Common myeloid progenitor, CD34-positive (primary cell): ENCODE measurements at regions not wholly inside any gene's neighbourhood (a gene's known extent, or its start where the extent isn't known, plus 50 kb on each side); places are given as distances from the start of the nearest gene placed in this dataset.
"Not testable (repeated sequence)": the region's sequence is repeated elsewhere in the genome, so short reads cannot be mapped to it uniquely, and the experiment has no call there.

ENCODE experiments used
- CTCF ChIA-PET: fragments of 350-600 bp; sonication (Branson Sonifier 250); formaldehyde crosslinking; loops from one replicate; lab custom pipeline; 2021; ENCODE audit warnings: antibody characterized with exemption; lab: Charles Lee
- POLR2A ChIA-PET: fragments of 350-600 bp; sonication (Branson Sonifier 250); formaldehyde crosslinking; loops from one replicate; lab custom pipeline; 2021; ENCODE audit warnings: antibody characterized with exemption; lab: Charles Lee
- DNase-seq, 3 donors: peaks; one replicate each; pipeline versions ENCODE4 v3.0.0 to v3.0.0-alpha.2; 2013
- H3K27ac ChIP-seq, 2 experiments: 1 replicate in 1 of 2; 2 replicates in 1 of 2; pipeline ENCODE4 v1.7.0; 2013; ENCODE audit warnings: inconsistent platforms in 2 of 2, low read length in 2 of 2, mild to moderate bottlenecking in 2 of 2, low read depth in 1 of 2, moderate library complexity in 1 of 2; ENCODE audit not compliant: severe bottlenecking in 2 of 2, insufficient read depth in 1 of 2, poor library complexity in 1 of 2
- H3K27me3 ChIP-seq, 5 experiments: replicated peaks in 2 of 5; 1 replicate in 3 of 5; 2 replicates in 2 of 5; pipeline versions ENCODE4 v1.6.1 to v1.7.0; 2013; ENCODE audit warnings: low read length in 4 of 5, mild to moderate bottlenecking in 2 of 5, moderate library complexity in 2 of 5, inconsistent platforms in 1 of 5; ENCODE audit not compliant: insufficient read depth in 5 of 5, control insufficient read depth in 4 of 5
- H3K36me3 ChIP-seq, 4 experiments: 1 replicate in 2 of 4; 2 replicates in 2 of 4; pipeline versions ENCODE4 v1.6.1 to v1.7.0; 2013; ENCODE audit warnings: low read length in 3 of 4, control low read depth in 1 of 4, mild to moderate bottlenecking in 1 of 4; ENCODE audit not compliant: control insufficient read depth in 4 of 4, insufficient read depth in 4 of 4
- H3K4me1 ChIP-seq, 4 experiments: 1 replicate in 3 of 4; 2 replicates in 1 of 4; pipeline versions ENCODE4 v1.6.1 to v1.7.1; 2013; ENCODE audit warnings: low read length in 3 of 4, mild to moderate bottlenecking in 3 of 4, control low read depth in 1 of 4, inconsistent platforms in 1 of 4, moderate library complexity in 1 of 4; ENCODE audit not compliant: control insufficient read depth in 4 of 4, insufficient read depth in 4 of 4; ENCODE audit errors: control extremely low read depth in 1 of 4
- H3K4me3 ChIP-seq, 7 experiments: 1 replicate in 4 of 7; 2 replicates in 3 of 7; pipeline versions ENCODE4 v1.5.1 to v1.7.0; 2013; ENCODE audit warnings: mild to moderate bottlenecking in 7 of 7, low read length in 6 of 7, moderate library complexity in 6 of 7, inconsistent platforms in 2 of 7, low read depth in 2 of 7, control low read depth in 1 of 7; ENCODE audit not compliant: insufficient read depth in 4 of 7, control insufficient read depth in 1 of 7; ENCODE audit errors: extremely low read depth in 1 of 7
- H3K9me3 ChIP-seq, 5 experiments: 1 replicate in 4 of 5; 2 replicates in 1 of 5; pipeline versions ENCODE4 v1.6.1 to v1.7.1; 2013; ENCODE audit warnings: low read length in 4 of 5, mild to moderate bottlenecking in 2 of 5, inconsistent platforms in 1 of 5, low read depth in 1 of 5, moderate library complexity in 1 of 5; ENCODE audit not compliant: control insufficient read depth in 4 of 5, insufficient read depth in 2 of 5; ENCODE audit errors: control extremely low read depth in 1 of 5
- WGBS: methylation state at CpG from one replicate; pipeline ENCODE4 v1.1.5; 2013; ENCODE audit not compliant: insufficient coverage; 5-methylcytosine and 5-hydroxymethylcytosine counted together

DNA sequence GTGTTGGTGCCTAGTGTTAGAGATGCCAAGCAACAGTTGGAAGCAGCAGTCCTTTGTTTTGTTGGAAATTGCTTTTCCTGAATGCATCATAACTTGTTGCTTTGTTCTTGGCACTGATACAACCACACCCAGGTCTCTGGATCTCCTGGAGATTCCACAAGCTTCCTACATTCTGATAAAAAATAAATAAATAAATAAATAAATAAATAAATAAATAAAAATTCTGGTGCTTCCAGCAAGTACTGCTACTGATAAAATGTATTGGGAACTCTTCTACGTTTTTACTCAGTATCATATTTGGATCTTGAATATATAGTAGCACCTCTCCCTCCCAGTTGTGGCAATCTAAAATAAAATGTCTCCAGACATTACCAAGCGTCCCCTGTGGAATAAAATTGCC lies 62.7 kb upstream of the GRID2 start:
- Histone ChIP-seq H3K4me3 (no peak overlapping the region), H3K9me3 (peaks cover 0 to 8% (median 0%) of the 10 kb centered on the region in 5 experiments), H3K27me3 (no peaks in the 10 kb centered on the region), H3K36me3 (no peaks in the 10 kb centered on the region), H3K27ac (no peak overlapping the region), H3K4me1 (no peaks in the 10 kb centered on the region)
- no peak for DNase-seq
- POLR2A ChIA-PET: no interaction called here
- no CpG with 5 or more reads among the region's 2 CpGs for WGBS
- CTCF ChIA-PET: interaction anchor here (1.0 kb wide), 1 partner anchor 87 kb away, joined by 3 read pairs; no protein-coding TSS in a partner anchor

DNA sequence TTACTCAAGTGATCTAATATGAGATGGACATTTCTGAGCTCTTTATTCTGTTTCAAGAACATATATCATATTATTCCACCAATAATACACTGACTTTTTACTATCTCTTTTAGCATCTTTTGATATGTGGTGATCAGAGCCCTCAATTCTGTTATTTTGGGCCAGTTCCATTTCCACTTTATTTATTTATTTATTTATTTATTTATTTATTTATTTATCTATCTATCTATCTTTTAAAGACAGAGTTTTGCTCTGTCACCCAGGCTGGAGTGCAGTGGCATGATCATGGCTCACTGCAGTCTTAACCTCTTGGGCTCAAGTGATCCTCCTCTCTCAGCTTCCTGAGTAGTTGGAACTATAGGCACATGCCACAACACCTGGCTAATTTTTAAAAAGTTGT lies 57.4 kb upstream of the GRID2 start:
- no peak for DNase-seq
- Histone ChIP-seq H3K27ac (no peak overlapping the region), H3K27me3 (no peaks in the 10 kb centered on the region), H3K36me3 (no peaks in the 10 kb centered on the region), H3K4me3 (no peak overlapping the region), H3K9me3 (no peaks in the 10 kb centered on the region), H3K4me1 (no peaks in the 10 kb centered on the region)
- ChIA-PET POLR2A (interaction anchor here (0.7 kb wide), 1 partner anchor 755 kb away, joined by 4 read pairs; no protein-coding TSS in a partner anchor), CTCF (no interaction called here)

DNA sequence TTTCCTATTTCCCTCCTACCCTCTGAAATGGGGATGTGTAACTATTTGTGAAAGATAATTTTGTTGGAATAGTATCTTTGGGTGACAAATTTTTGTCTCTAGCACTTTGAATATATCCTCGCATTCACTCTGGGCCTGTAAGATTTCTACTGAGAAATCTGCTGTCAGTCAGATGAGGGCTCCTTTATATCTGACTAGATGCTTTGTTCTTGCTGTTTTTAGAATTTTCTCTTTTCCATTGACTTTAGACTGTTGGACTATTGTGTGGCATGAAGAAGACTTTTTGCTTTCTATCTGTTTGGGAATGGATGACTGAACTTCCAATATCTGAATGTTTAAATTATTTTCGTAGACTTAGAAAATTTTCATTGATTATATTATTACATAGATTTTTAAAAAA lies 54.2 kb upstream of the GRID2 start:
- CTCF ChIA-PET: no interaction called here
- POLR2A ChIA-PET: no interaction called here

DNA sequence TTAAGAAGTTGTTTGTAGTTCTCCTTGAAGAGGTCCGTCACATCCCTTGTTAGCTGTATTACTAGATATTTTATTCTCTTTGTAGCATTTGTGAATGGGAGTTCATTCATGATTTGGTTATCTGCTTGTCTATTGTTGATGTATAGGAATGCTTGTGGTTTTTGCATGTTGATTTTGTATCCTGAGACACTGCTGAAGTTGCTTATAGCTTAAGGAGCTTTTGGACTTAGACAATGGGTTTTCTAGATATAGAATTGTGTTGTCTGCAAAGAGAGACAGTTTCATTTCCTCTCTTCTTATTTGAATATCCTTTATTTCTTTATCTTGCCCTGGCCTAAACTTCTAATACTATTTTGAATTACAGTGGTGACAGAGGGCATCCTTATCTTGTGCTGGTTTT lies 52.1 kb upstream of the GRID2 start:
- H3K36me3 ChIP-seq: no peaks in the 10 kb centered on the region
- no CpG with 5 or more reads among the region's 1 CpG for WGBS
- POLR2A ChIA-PET: no interaction called here
- H3K27ac ChIP-seq: no peak overlapping the region
- H3K9me3 ChIP-seq: peaks cover 0 to 13% (median 3%) of the 10 kb centered on the region in 5 experiments
- H3K4me3 ChIP-seq: no peak overlapping the region
- H3K4me1 ChIP-seq: no peaks in the 10 kb centered on the region
- no peak for DNase-seq
- CTCF ChIA-PET: no interaction called here
- H3K27me3 ChIP-seq: no peaks in the 10 kb centered on the region

More for the DNA sequence above, 54.2 kb upstream of the GRID2 start:
- Histone ChIP-seq H3K4me3 (no peak overlapping the region), H3K9me3 (peaks cover 0 to 3% (median 0%) of the 10 kb centered on the region in 5 experiments), H3K4me1 (no peaks in the 10 kb centered on the region), H3K27ac (no peak overlapping the region), H3K36me3 (no peaks in the 10 kb centered on the region), H3K27me3 (no peaks in the 10 kb centered on the region)
- no CpG with 5 or more reads among the region's 2 CpGs for WGBS
- DNase-seq: no peak

DNA sequence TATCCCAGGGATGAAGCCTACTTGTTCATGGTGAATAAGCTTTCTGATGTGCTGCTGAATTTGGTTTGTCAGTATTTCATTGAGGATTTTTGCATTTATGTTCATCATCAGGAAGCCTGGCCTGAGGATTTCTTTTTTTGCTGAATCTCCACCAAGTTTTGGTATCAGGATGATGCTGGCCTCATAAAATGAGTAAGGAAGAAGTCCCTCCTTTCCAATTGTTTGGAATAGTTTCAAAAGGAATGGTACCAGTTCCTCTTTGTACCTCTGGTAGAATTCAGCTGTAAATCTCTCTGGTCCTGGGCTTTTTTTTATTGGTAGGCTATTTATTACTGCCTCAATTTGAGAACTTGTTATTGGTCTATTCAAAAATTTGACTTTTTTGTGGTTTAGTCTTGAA lies 51.4 kb upstream of the GRID2 start:
- H3K4me3 ChIP-seq, DNase-seq, H3K36me3 ChIP-seq, H3K4me1 ChIP-seq, CTCF ChIA-PET, POLR2A ChIA-PET, H3K27me3 ChIP-seq, H3K27ac ChIP-seq: not testable (repeated sequence)
- peaks cover 0 to 13% (median 3%) of the 10 kb centered on the region in 5 experiments for H3K9me3 ChIP-seq

DNA sequence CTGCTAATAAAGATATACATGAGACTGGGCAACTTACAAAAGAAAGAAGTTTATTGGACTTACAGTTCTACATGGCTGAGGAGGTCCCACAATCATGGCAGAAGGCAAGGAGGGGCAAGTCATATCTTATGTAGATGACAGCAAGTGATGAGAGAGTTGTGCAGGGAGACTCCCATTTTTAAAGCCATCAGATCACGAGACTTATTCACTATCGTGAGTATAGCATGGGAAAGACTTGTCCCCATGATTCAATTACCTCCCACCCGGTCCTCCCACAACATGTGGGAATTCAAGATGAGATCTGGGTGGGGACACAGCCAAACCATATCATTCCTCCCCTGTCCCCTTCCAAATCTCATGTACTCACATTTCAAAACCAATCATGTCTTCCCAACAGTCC lies 50.9 kb upstream of the GRID2 start:
- peaks cover 0 to 13% (median 3%) of the 10 kb centered on the region in 5 experiments for H3K9me3 ChIP-seq
- POLR2A ChIA-PET: no interaction called here
- H3K27ac ChIP-seq: no peak overlapping the region
- CTCF ChIA-PET: no interaction called here
- no peaks in the 10 kb centered on the region for H3K4me1 ChIP-seq
- no peak overlapping the region for H3K4me3 ChIP-seq
- DNase-seq: no peak
- H3K27me3 ChIP-seq: no peaks in the 10 kb centered on the region
- WGBS: 88% methylated on average over 3 of the region's 3 CpGs
- H3K36me3 ChIP-seq: no peaks in the 10 kb centered on the region

DNA sequence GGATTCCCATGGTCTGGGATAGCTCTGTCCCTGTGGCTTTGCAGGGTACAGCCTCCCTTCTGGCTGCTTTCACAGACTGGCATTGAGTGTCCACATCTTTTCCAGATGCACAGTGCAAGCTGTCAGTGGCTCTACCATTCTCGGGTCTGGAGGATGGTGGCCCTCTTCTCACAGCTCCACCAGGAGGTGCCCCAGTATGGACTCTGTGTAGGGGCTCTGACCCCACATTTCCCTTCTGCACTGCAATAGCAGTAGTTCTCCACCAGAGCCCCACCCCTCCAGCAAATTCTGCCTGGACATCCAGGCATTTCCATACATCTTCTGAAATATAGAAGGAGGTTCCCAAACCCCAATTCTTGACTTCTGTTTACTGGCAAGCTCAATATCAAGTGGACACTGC lies 50.2 kb upstream of the GRID2 start:
- Histone ChIP-seq H3K27me3 (no peaks in the 10 kb centered on the region), H3K27ac (no peak overlapping the region), H3K4me1 (no peaks in the 10 kb centered on the region), H3K4me3 (no peak overlapping the region), H3K36me3 (no peaks in the 10 kb centered on the region), H3K9me3 (peaks cover 0 to 13% (median 3%) of the 10 kb centered on the region in 5 experiments)
- ChIA-PET CTCF (no interaction called here), POLR2A (no interaction called here)
- WGBS: 100% methylated on average over 1 of the region's 1 CpG
- no peak for DNase-seq
